OCI-LY7 (cell line): ENCODE measurements at regions not wholly inside any gene's neighbourhood (a gene's known extent, or its start where the extent isn't known, plus 50 kb on each side); places are given as distances from the start of the nearest gene placed in this dataset.

Experiments
- BruUV-seq: library from RNA; stranded (reverse); fragments of 400-500 nt; replicated peaks from 2 replicates; lab custom pipeline; 2021; lab: Mats Ljungman, UMichigan
- CTCF ChIA-PET: fragments of 300-600 bp; sonication (Branson Sonifier 250); formaldehyde crosslinking; loops from one replicate; lab custom pipeline; 2022; ENCODE audit warnings: antibody characterized with exemption; ENCODE audit not compliant: unreplicated experiment; lab: Charles Lee
- POLR2A ChIA-PET: fragments of 300-600 bp; sonication (Branson Sonifier 250); formaldehyde crosslinking; loops from one replicate; lab custom pipeline; 2022; ENCODE audit warnings: antibody characterized with exemption; lab: Charles Lee
- DNase-seq: peaks from one replicate; pipeline ENCODE4 v3.0.0-alpha.2; 2015; ENCODE audit warnings: low spot score
- H2AFZ ChIP-seq: fragments of 200-600 bp; sonication (generic), shearing (Covaris generic); 2 replicates; pipeline ENCODE4 v1.6.1; 2014; ENCODE audit warnings: mild to moderate bottlenecking, antibody characterized with exemption, low read length, moderate library complexity
- H3K27ac ChIP-seq: fragments of 200-600 bp; sonication (generic); 2 replicates; pipeline ENCODE4 v1.5.1; 2014; ENCODE audit warnings: mixed run types, low read depth, mild to moderate bottlenecking, moderate library complexity, low read length, inconsistent platforms; ENCODE audit not compliant: poor library complexity, severe bottlenecking
- H3K36me3 ChIP-seq: fragments of 200-600 bp; sonication (generic); 2 replicates; pipeline ENCODE4 v1.6.1; 2014; ENCODE audit warnings: mild to moderate bottlenecking, antibody characterized with exemption, low read length, moderate library complexity, mixed read lengths; ENCODE audit not compliant: insufficient read depth
- H3K4me1 ChIP-seq: fragments of 200-600 bp; sonication (generic); 2 replicates; pipeline ENCODE4 v1.5.1; 2014; ENCODE audit warnings: mild to moderate bottlenecking, low read length; ENCODE audit not compliant: insufficient read depth, poor library complexity, severe bottlenecking
- H3K4me2 ChIP-seq: fragments of 200-600 bp; sonication (generic); 2 replicates; pipeline ENCODE4 v1.6.1; 2014; ENCODE audit warnings: mild to moderate bottlenecking, low read length
- H3K4me3 ChIP-seq: fragments of 200-600 bp; sonication (generic); 2 replicates; pipeline ENCODE4 v1.5.1; 2014; ENCODE audit warnings: mild to moderate bottlenecking, low read depth, low read length; ENCODE audit not compliant: poor library complexity, severe bottlenecking
- H3K79me2 ChIP-seq: fragments of 200-600 bp; sonication (generic); 2 replicates; pipeline ENCODE4 v1.6.1; 2016; ENCODE audit warnings: low read depth, mild to moderate bottlenecking, low read length, moderate library complexity, mixed read lengths; ENCODE audit not compliant: insufficient read depth
- H3K9me2 ChIP-seq: fragments of 200-600 bp; sonication (generic); 2 replicates; pipeline ENCODE4 v1.6.1; 2016; ENCODE audit warnings: mild to moderate bottlenecking, low read length, mixed read lengths; ENCODE audit not compliant: insufficient read depth
- H3K9me3 ChIP-seq: fragments of 200-600 bp; sonication (generic); 2 replicates; pipeline ENCODE4 v1.6.1; 2014; ENCODE audit warnings: mild to moderate bottlenecking, mixed run types, low read length, mixed read lengths
- H4K20me1 ChIP-seq: fragments of 200-600 bp; sonication (generic); 2 replicates; pipeline ENCODE4 v1.6.1; 2014; ENCODE audit warnings: mild to moderate bottlenecking, antibody characterized with exemption, low read length, moderate library complexity, mixed read lengths; ENCODE audit not compliant: insufficient read depth
- CTCF ChIP-seq: fragments of 200-600 bp; sonication (generic); conservative IDR thresholded peaks from 2 replicates; pipeline ENCODE4 v1.5.1; 2014; ENCODE audit warnings: mild to moderate bottlenecking, antibody characterized with exemption, low read length, moderate library complexity, mixed read lengths
- EZH2phosphoT487 ChIP-seq: fragments of 200-600 bp; sonication (generic); IDR thresholded peaks from 2 replicates; pipeline ENCODE4 v1.6.1; 2018; ENCODE audit warnings: low read depth, borderline replicate concordance, mild to moderate bottlenecking, mixed run types, antibody characterized with exemption, low read length, moderate library complexity, mixed read lengths
- intact Hi-C: fragments of 100-400 bp; cut with micrococcal nuclease; formaldehyde crosslinking; loops from one replicate; pipeline ENCODE4 v1.10.0; 2022; ENCODE audit not compliant: unreplicated experiment

GRCh38 chr10:121305066-121305465 is 293.2 kb downstream of the FGFR2 start:
- Histone ChIP-seq H3K4me2 (no peak overlapping the region), H3K4me1 (no peaks in the 10 kb centered on the region), H3K36me3 (no peaks in the 10 kb centered on the region), H2AFZ (no peak overlapping the region), H3K4me3 (no peak overlapping the region), H3K9me2 (no peaks in the 10 kb centered on the region), H3K79me2 (no peaks in the 10 kb centered on the region), H4K20me1 (no peaks in the 10 kb centered on the region), H3K9me3 (no peaks in the 10 kb centered on the region), H3K27ac (no peak overlapping the region)
- DNase-seq = no peak
- CTCF ChIA-PET = no interaction called here
- BruUV-seq = no TSS peak
- no peak for TF ChIP-seq EZH2phosphoT487
- no peak for TF ChIP-seq CTCF
- POLR2A ChIA-PET = no interaction called here
- intact Hi-C loops = no loop called here

- Histone ChIP-seq H2AFZ (no peak overlapping the region), H3K27ac (no peak overlapping the region), H3K79me2 (no peaks in the 10 kb centered on the region), H3K36me3 (no peaks in the 10 kb centered on the region), H4K20me1 (no peaks in the 10 kb centered on the region), H3K4me2 (no peak overlapping the region), H3K9me2 (no peaks in the 10 kb centered on the region), H3K4me1 (no peaks in the 10 kb centered on the region), H3K4me3 (no peak overlapping the region), H3K9me3 (no peaks in the 10 kb centered on the region)
- TF ChIP-seq CTCF (no peak), EZH2phosphoT487 (no peak)
- no TSS peak for BruUV-seq
- ChIA-PET CTCF (no interaction called here), POLR2A (no interaction called here)
- intact Hi-C loops = no loop called here
- no peak for DNase-seq
Measured at GRCh38 chr10:121306159-121306673, 292.0 kb downstream of the FGFR2 start.

- H3K9me3 ChIP-seq = no peaks in the 10 kb centered on the region
- H3K36me3 ChIP-seq = no peaks in the 10 kb centered on the region
- H3K79me2 ChIP-seq = no peaks in the 10 kb centered on the region
- H3K4me1 ChIP-seq = no peaks in the 10 kb centered on the region
- no peak for TF ChIP-seq EZH2phosphoT487
- TF ChIP-seq CTCF = no peak
- no peak overlapping the region for H3K27ac ChIP-seq
- H4K20me1 ChIP-seq = no peaks in the 10 kb centered on the region
- no TSS peak for BruUV-seq
- no peak overlapping the region for H3K4me2 ChIP-seq
- ChIA-PET CTCF (no interaction called here), POLR2A (no interaction called here)
- no peak for DNase-seq
- H3K4me3 ChIP-seq = no peak overlapping the region
- H2AFZ ChIP-seq = no peak overlapping the region
- no peaks in the 10 kb centered on the region for H3K9me2 ChIP-seq
- intact Hi-C loops = no loop called here
Measured at GRCh38 chr10:121307411-121307980, 290.7 kb downstream of the FGFR2 start.
